H1 (cell line): ENCODE measurements at regions not wholly inside any gene's neighbourhood (a gene's known extent, or its start where the extent isn't known, plus 50 kb on each side); places are given as distances from the start of the nearest gene placed in this dataset.

Experiments used
- CTCF ChIA-PET: fragments of 300-600 bp; sonication (Branson Sonifier 250); formaldehyde crosslinking; loops from one replicate; lab custom pipeline; 2021; ENCODE audit not compliant: partially characterized antibody; lab: Charles Lee
- POLR2A ChIA-PET: fragments of 300-600 bp; sonication (Branson Sonifier 250); formaldehyde crosslinking; loops from one replicate; lab custom pipeline; 2021; ENCODE audit warnings: inconsistent platforms; ENCODE audit not compliant: partially characterized antibody; lab: Charles Lee
- DNase-seq, 2 experiments: peaks; one replicate each; pipeline versions ENCODE4 v3.0.0 to v3.0.0-alpha.2; 2010 to 2022; ENCODE audit warnings: low spot score in 2 of 2, low read depth in 1 of 2, mixed read lengths in 1 of 2
- FAIRE-seq: peaks from 2 replicates; lab custom pipeline; 2011; peaks lifted over from hg19 to GRCh38; lab: Jason Lieb, UNC
- H2AFZ ChIP-seq: 2 replicates; pipeline ENCODE4 v1.8.1; 2012; ENCODE audit warnings: low read length, inconsistent platforms
- H2AK5ac ChIP-seq: 2 replicates; pipeline ENCODE4 v1.6.1; 2013; ENCODE audit warnings: low read depth, low read length
- H2BK120ac ChIP-seq: replicated peaks from 2 replicates; pipeline ENCODE3; 2013; ENCODE audit warnings: low read depth, low read length, inconsistent platforms
- H2BK12ac ChIP-seq: 2 replicates; pipeline ENCODE4 v1.6.1; 2013; ENCODE audit warnings: low read depth, low read length
- H2BK15ac ChIP-seq: 2 replicates; pipeline ENCODE4 v1.6.1; 2013; ENCODE audit warnings: low read length
- H2BK20ac ChIP-seq: 2 replicates; pipeline ENCODE4 v1.6.1; 2013; ENCODE audit warnings: low read length
- H2BK5ac ChIP-seq: 2 replicates; pipeline ENCODE4 v1.6.1; 2013; ENCODE audit warnings: low read depth, low read length
- H3K14ac ChIP-seq: 2 replicates; pipeline ENCODE4 v1.6.1; 2013; ENCODE audit warnings: inconsistent platforms; ENCODE audit not compliant: insufficient read length
- H3K18ac ChIP-seq: 2 replicates; pipeline ENCODE4 v1.6.1; 2013; ENCODE audit warnings: low read length; ENCODE audit errors: extremely low read depth
- H3K23ac ChIP-seq: 2 replicates; pipeline ENCODE4 v1.6.1; 2013; ENCODE audit warnings: inconsistent platforms; ENCODE audit not compliant: insufficient read length
- H3K23me2 ChIP-seq: 2 replicates; pipeline ENCODE4 v1.6.1; 2013; ENCODE audit warnings: low read depth, low read length
- H3K27ac ChIP-seq: 2 replicates; pipeline ENCODE4 v1.6.1; 2011; ENCODE audit warnings: low read depth, low read length, inconsistent platforms
- H3K27me3 ChIP-seq, 4 experiments: replicated peaks in 1 of 4; 1 replicate in 1 of 4; 2 replicates in 3 of 4; pipeline versions ENCODE4 v1.6.1 to v1.8.1; 2011 to 2013; ENCODE audit warnings: low read length in 3 of 4, mild to moderate bottlenecking in 3 of 4, inconsistent platforms in 2 of 4, mixed read lengths in 2 of 4, moderate library complexity in 1 of 4; ENCODE audit not compliant: control insufficient read depth in 3 of 4, insufficient read depth in 3 of 4; ENCODE audit errors: extremely low read depth in 1 of 4
- H3K36me3 ChIP-seq, 4 experiments: 2 replicates each; pipeline versions ENCODE4 v1.6.1 to v1.8.1; 2011 to 2013; ENCODE audit warnings: mild to moderate bottlenecking in 4 of 4, low read length in 3 of 4, moderate library complexity in 2 of 4, control low read depth in 1 of 4, inconsistent platforms in 1 of 4; ENCODE audit not compliant: insufficient read depth in 4 of 4, control insufficient read depth in 2 of 4
- H3K4ac ChIP-seq: replicated peaks from 2 replicates; pipeline ENCODE3; 2013; ENCODE audit warnings: low read length, low read depth, mixed read lengths, inconsistent platforms; ENCODE audit not compliant: insufficient read length
- H3K4me1 ChIP-seq, 4 experiments: replicated peaks in 1 of 4; 1 replicate in 1 of 4; 2 replicates in 3 of 4; pipeline versions ENCODE4 v1.6.1 to v1.8.1; 2011 to 2013; ENCODE audit warnings: low read length in 3 of 4, inconsistent platforms in 2 of 4, mixed read lengths in 1 of 4; ENCODE audit not compliant: insufficient read depth in 4 of 4, control insufficient read depth in 3 of 4
- H3K4me2 ChIP-seq, 2 experiments: 2 replicates each; pipeline versions ENCODE4 v1.6.1 to v1.8.1; 2011 to 2013; ENCODE audit warnings: low read depth in 2 of 2, low read length in 2 of 2, control low read depth in 1 of 2, inconsistent platforms in 1 of 2, mild to moderate bottlenecking in 1 of 2; ENCODE audit not compliant: insufficient read depth in 1 of 2
- H3K4me3 ChIP-seq, 4 experiments: fragments of 200-600, 300-600 bp in 1 of 4; sonication (generic), shearing (Covaris generic), sonication (Bioruptor Twin) in 1 of 4; 2 replicates each; pipeline versions ENCODE4 v1.5.1 to v1.8.1; 2011 to 2016; ENCODE audit warnings: low read length in 4 of 4, low read depth in 3 of 4, control low read depth in 2 of 4, inconsistent platforms in 2 of 4, mild to moderate bottlenecking in 2 of 4, mixed read lengths in 1 of 4, moderate library complexity in 1 of 4; ENCODE audit not compliant: insufficient read depth in 2 of 4; ENCODE audit errors: extremely low read depth in 1 of 4
- H3K56ac ChIP-seq: replicated peaks from 2 replicates; pipeline ENCODE3; 2013; ENCODE audit warnings: low read depth, mild to moderate bottlenecking, mixed read lengths, low read length, inconsistent platforms; ENCODE audit not compliant: insufficient read length
- H3K79me1 ChIP-seq: 2 replicates; pipeline ENCODE4 v1.6.1; 2013; ENCODE audit warnings: low read depth, low read length, control low read depth
- H3K79me2 ChIP-seq, 2 experiments: 2 replicates each; pipeline versions ENCODE4 v1.6.1 to v1.8.1; 2012 to 2013; ENCODE audit warnings: low read length in 2 of 2, mild to moderate bottlenecking in 2 of 2, inconsistent platforms in 1 of 2; ENCODE audit not compliant: insufficient read depth in 2 of 2, control insufficient read depth in 1 of 2
- H3K9ac ChIP-seq, 4 experiments: replicated peaks in 1 of 4; 1 replicate in 1 of 4; 2 replicates in 3 of 4; pipeline versions ENCODE4 v1.6.1 to v1.8.1; 2011 to 2013; ENCODE audit warnings: low read depth in 3 of 4, low read length in 3 of 4, control low read depth in 2 of 4, mild to moderate bottlenecking in 2 of 4, moderate library complexity in 2 of 4, inconsistent platforms in 1 of 4; ENCODE audit errors: extremely low read depth in 1 of 4
- H3K9me3 ChIP-seq, 2 experiments: 2 replicates each; pipeline versions ENCODE4 v1.6.1 to v1.8.1; 2012 to 2013; ENCODE audit warnings: mild to moderate bottlenecking in 2 of 2, moderate library complexity in 2 of 2, control low read depth in 1 of 2, inconsistent platforms in 1 of 2, low read depth in 1 of 2, low read length in 1 of 2, mixed read lengths in 1 of 2; ENCODE audit not compliant: insufficient read depth in 2 of 2
- H4K20me1 ChIP-seq, 2 experiments: replicated peaks in 1 of 2; 2 replicates each; pipeline versions ENCODE3 to v1.8.1; 2011 to 2013; ENCODE audit warnings: inconsistent platforms in 2 of 2, low read length in 2 of 2, mild to moderate bottlenecking in 1 of 2; ENCODE audit not compliant: insufficient read depth in 2 of 2, control insufficient read depth in 1 of 2
- H4K5ac ChIP-seq: 2 replicates; pipeline ENCODE4 v1.6.1; 2013; ENCODE audit warnings: low read length, low read depth, mixed read lengths, inconsistent platforms; ENCODE audit not compliant: insufficient read length
- H4K8ac ChIP-seq: 2 replicates; pipeline ENCODE4 v1.8.0; 2013; ENCODE audit warnings: mild to moderate bottlenecking, moderate library complexity, low read length, inconsistent platforms; ENCODE audit not compliant: insufficient read depth; ENCODE audit errors: extremely low read depth
- H4K91ac ChIP-seq: replicated peaks from 2 replicates; pipeline ENCODE3; 2013; ENCODE audit warnings: low read length, mixed read lengths, inconsistent platforms; ENCODE audit not compliant: insufficient read length
- GABPA ChIP-seq: IDR thresholded peaks from 2 replicates; pipeline ENCODE4 v1.6.1; 2011; ENCODE audit warnings: mild to moderate bottlenecking, low read length, moderate library complexity, borderline replicate concordance; ENCODE audit not compliant: insufficient read depth
- GTF2F1 ChIP-seq: IDR thresholded peaks from 2 replicates; pipeline ENCODE4 v1.6.1; 2012; ENCODE audit warnings: low read depth, low read length, improper control_type of control experiment, borderline replicate concordance
- KDM5A ChIP-seq: fragments of 200-600 bp; IDR thresholded peaks from 2 replicates; pipeline ENCODE4 v1.7.1; 2012; ENCODE audit warnings: mild to moderate bottlenecking, low read length, inconsistent platforms, mixed read lengths
- WGBS, 2 experiments: shearing (Covaris generic) in 1 of 2; methylation state at CpG; one replicate each; pipeline versions ENCODE4 v1.1.6 to v1.1.7; 2013 to 2015; ENCODE audit warnings: low lambda C conversion rate in 2 of 2, mixed read lengths in 2 of 2, inconsistent platforms in 1 of 2, low coverage in 1 of 2, missing lambda C conversion rate in 1 of 2; ENCODE audit not compliant: insufficient replicate concordance in 2 of 2, insufficient coverage in 1 of 2, insufficient read length in 1 of 2; ENCODE audit errors: extremely low coverage in 1 of 2, missing lambda C conversion rate in 1 of 2; 5-methylcytosine and 5-hydroxymethylcytosine counted together

DNA sequence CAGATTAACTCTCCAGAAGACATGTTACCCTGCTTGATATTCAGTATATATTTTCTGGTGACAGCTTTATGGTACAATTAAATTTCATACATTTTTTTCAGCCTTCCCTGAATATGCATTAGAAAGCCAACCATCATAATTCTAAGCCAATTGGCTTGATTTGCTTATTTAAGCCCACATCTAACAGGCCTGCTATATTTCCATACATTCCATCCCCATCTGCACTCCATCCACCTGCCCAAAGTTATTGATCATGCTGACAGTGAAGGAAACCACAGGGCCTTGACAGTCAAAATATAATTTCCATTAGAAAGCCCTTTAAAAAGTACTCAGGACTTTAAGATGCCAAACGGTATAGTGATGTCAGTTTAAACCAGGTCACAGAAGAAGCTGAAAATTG lies 164.3 kb downstream of the GXYLT1 start:
- Histone ChIP-seq H2BK15ac (no peak overlapping the region), H2BK12ac (no peak overlapping the region), H3K18ac (no peak overlapping the region), H3K27me3 (no peaks in the 10 kb centered on the region), H3K36me3 (peaks cover 0 to 3% (median 0%) of the 10 kb centered on the region in 4 experiments; a peak in 1 of 8 replicates), H3K23ac (no peak overlapping the region), H3K9ac (no peak overlapping the region), H3K4ac (no peak overlapping the region), H2BK120ac (no peak overlapping the region), H3K27ac (no peak overlapping the region), H4K5ac (no peak overlapping the region), H2BK20ac (no peak overlapping the region), H3K79me1 (no peaks in the 10 kb centered on the region), H3K56ac (no peak overlapping the region), H3K9me3 (peaks cover 4 to 14% of the 10 kb centered on the region in 2 experiments; a peak in 3 of 4 replicates), H2AK5ac (no peak overlapping the region), H3K4me1 (no peaks in the 10 kb centered on the region), H4K20me1 (no peaks in the 10 kb centered on the region), H4K8ac (no peak overlapping the region), H3K4me3 (no peak overlapping the region), H4K91ac (no peak overlapping the region), H3K14ac (no peak overlapping the region), H2BK5ac (no peak overlapping the region), H3K79me2 (no peaks in the 10 kb centered on the region), H3K23me2 (no peaks in the 10 kb centered on the region), H2AFZ (no peak overlapping the region), H3K4me2 (no peak overlapping the region)
- TF ChIP-seq GTF2F1: no peak
- no peak for TF ChIP-seq KDM5A
- no peak for TF ChIP-seq GABPA
- ChIA-PET CTCF (no interaction called here), POLR2A (no interaction called here)
- WGBS, 2 experiments: 92% methylated on average over 1 of the region's 1 CpG; no CpG with 5 or more reads in 1 of the 2 experiments
- DNase-seq (no peak), FAIRE-seq (no peak)
